HEK293 (cell line): ENCODE measurements at regions not wholly inside any gene's neighbourhood (a gene's known extent, or its start where the extent isn't known, plus 50 kb on each side); places are given as distances from the start of the nearest gene placed in this dataset.

ENCODE experiments used
- CTCF ChIA-PET: fragments of 350-600 bp; formaldehyde crosslinking; extraction: SDS; loops from one replicate; lab custom pipeline; 2021; ENCODE audit warnings: antibody characterized with exemption; lab: Yijun Ruan, JAX
- POLR2A ChIA-PET: fragments of 300-600 bp; formaldehyde crosslinking; extraction: SDS; loops from one replicate; lab custom pipeline; 2020; ENCODE audit warnings: antibody characterized with exemption, inconsistent platforms; lab: Yijun Ruan, JAX
- H3K27ac ChIP-seq: fragments of 200-500 bp; sonication (Bioruptor generic); 2 replicates; pipeline ENCODE4 v1.5.1; 2014; ENCODE audit warnings: low read depth, low read length, control low read depth, inconsistent platforms; ENCODE audit errors: extremely low read depth
- H3K36me3 ChIP-seq, 2 experiments: fragments of 200-500 bp in 1 of 2; sonication (Bioruptor generic) in 1 of 2; 1 replicate in 1 of 2; 2 replicates in 1 of 2; pipeline ENCODE4 v1.5.1; 2014 to 2017; ENCODE audit warnings: inconsistent platforms in 2 of 2, low read length in 2 of 2; ENCODE audit not compliant: control insufficient read depth in 2 of 2, insufficient read depth in 1 of 2
- H3K4me1 ChIP-seq: fragments of 200-500 bp; sonication (Bioruptor generic); 2 replicates; pipeline ENCODE4 v1.5.1; 2014; ENCODE audit warnings: mild to moderate bottlenecking, low read length, inconsistent platforms; ENCODE audit not compliant: control insufficient read depth, insufficient read depth
- H3K4me3 ChIP-seq: 2 replicates; pipeline ENCODE4 v1.5.1; 2011; ENCODE audit warnings: low read depth, mild to moderate bottlenecking, control low read depth, low read length, moderate library complexity
- H3K9me3 ChIP-seq: fragments of 200-500 bp; sonication (Bioruptor generic); 2 replicates; pipeline ENCODE4 v1.5.1; 2014; ENCODE audit warnings: low read depth, low read length, inconsistent platforms; ENCODE audit not compliant: control insufficient read depth, insufficient read depth
- FEZF1 ChIP-seq: fragments of 450-650 bp; formaldehyde crosslinking; IDR thresholded peaks from 2 replicates; pipeline ENCODE4 v1.5.1; 2016; ENCODE audit warnings: missing biosample characterization, missing genetic modification characterization
- HOXD13 ChIP-seq: sonication (generic); formaldehyde crosslinking; IDR thresholded peaks from 2 replicates; pipeline ENCODE4 v1.8.0; 2022; ENCODE audit warnings: missing genetic modification reagents, borderline replicate concordance
- MEIS1 ChIP-seq: sonication (generic); formaldehyde crosslinking; IDR thresholded peaks from 2 replicates; pipeline ENCODE4 v1.8.1; 2022; ENCODE audit warnings: missing genetic modification reagents, mild to moderate bottlenecking, borderline replicate concordance
- OVOL3 ChIP-seq: fragments of 450-650 bp; formaldehyde crosslinking; IDR thresholded peaks from 2 replicates; pipeline ENCODE4 v1.5.1; 2016; ENCODE audit warnings: missing biosample characterization, missing genetic modification characterization
- PATZ1 ChIP-seq: fragments of 450-650 bp; formaldehyde crosslinking; IDR thresholded peaks from 2 replicates; pipeline ENCODE4 v1.5.1; 2016; ENCODE audit warnings: missing biosample characterization, missing genetic modification characterization
- SALL2 ChIP-seq: fragments of 450-650 bp; formaldehyde crosslinking; IDR thresholded peaks from 2 replicates; pipeline ENCODE4 v1.5.0; 2017; ENCODE audit warnings: missing biosample characterization, mild to moderate bottlenecking, missing genetic modification characterization, borderline replicate concordance
- SETDB1 ChIP-seq: IDR thresholded peaks from one replicate; pipeline ENCODE4 v1.6.1; 2017; ENCODE audit warnings: mild to moderate bottlenecking, low read length, moderate library complexity, mixed read lengths; ENCODE audit not compliant: insufficient read length
- SP3 ChIP-seq: fragments of 450-650 bp; formaldehyde crosslinking; IDR thresholded peaks from 2 replicates; pipeline ENCODE4 v1.5.1; 2016; ENCODE audit warnings: missing biosample characterization, missing genetic modification characterization
- YY1 ChIP-seq: fragments of 450-650 bp; formaldehyde crosslinking; IDR thresholded peaks from 2 replicates; pipeline ENCODE4 v1.5.1; 2018; ENCODE audit warnings: missing biosample characterization, missing genetic modification characterization
- YY2 ChIP-seq: fragments of 450-650 bp; formaldehyde crosslinking; IDR thresholded peaks from 2 replicates; pipeline ENCODE4 v1.5.1; 2016; ENCODE audit warnings: missing biosample characterization, missing genetic modification characterization
- ZBTB48 ChIP-seq: fragments of 450-650 bp; formaldehyde crosslinking; IDR thresholded peaks from 2 replicates; pipeline ENCODE4 v1.5.1; 2016; ENCODE audit warnings: missing biosample characterization, missing genetic modification characterization
- ZBTB8A ChIP-seq: fragments of 450-650 bp; formaldehyde crosslinking; IDR thresholded peaks from 2 replicates; pipeline ENCODE4 v1.5.1; 2016; ENCODE audit warnings: missing biosample characterization, missing genetic modification characterization
- ZFP3 ChIP-seq: fragments of 450-650 bp; formaldehyde crosslinking; IDR thresholded peaks from 2 replicates; pipeline ENCODE4 v1.5.1; 2016; ENCODE audit warnings: low read depth, missing biosample characterization, missing genetic modification characterization
- ZIC2 ChIP-seq: fragments of 450-650 bp; formaldehyde crosslinking; IDR thresholded peaks from 2 replicates; pipeline ENCODE4 v1.5.1; 2016; ENCODE audit warnings: missing biosample characterization, missing genetic modification characterization
- ZNF10 ChIP-seq: fragments of 450-650 bp; formaldehyde crosslinking; IDR thresholded peaks from 2 replicates; pipeline ENCODE4 v1.5.1; 2017; ENCODE audit warnings: missing biosample characterization, missing genetic modification characterization
- ZNF114 ChIP-seq: fragments of 450-650 bp; formaldehyde crosslinking; IDR thresholded peaks from 2 replicates; pipeline ENCODE4 v1.5.0; 2017; ENCODE audit warnings: missing biosample characterization, missing genetic modification characterization
- ZNF157 ChIP-seq: fragments of 450-650 bp; formaldehyde crosslinking; IDR thresholded peaks from 2 replicates; pipeline ENCODE4 v1.5.1; 2016; ENCODE audit warnings: missing biosample characterization, missing genetic modification characterization
- ZNF24 ChIP-seq: fragments of 450-650 bp; formaldehyde crosslinking; IDR thresholded peaks from 2 replicates; pipeline ENCODE4 v1.5.1; 2016; ENCODE audit warnings: missing biosample characterization, missing genetic modification characterization
- ZNF354C ChIP-seq: fragments of 450-650 bp; formaldehyde crosslinking; IDR thresholded peaks from 2 replicates; pipeline ENCODE4 v1.5.1; 2016; ENCODE audit warnings: missing biosample characterization, missing genetic modification characterization, low read depth, borderline replicate concordance
- ZNF426 ChIP-seq: fragments of 450-650 bp; formaldehyde crosslinking; IDR thresholded peaks from 2 replicates; pipeline ENCODE4 v1.5.1; 2017; ENCODE audit warnings: missing biosample characterization, missing genetic modification characterization, mild to moderate bottlenecking, inconsistent platforms, moderate library complexity
- ZNF514 ChIP-seq: fragments of 450-650 bp; formaldehyde crosslinking; IDR thresholded peaks from 2 replicates; pipeline ENCODE4 v1.5.1; 2016; ENCODE audit warnings: missing biosample characterization, missing genetic modification characterization
- ZNF571 ChIP-seq: fragments of 450-650 bp; formaldehyde crosslinking; IDR thresholded peaks from 2 replicates; pipeline ENCODE4 v1.5.0; 2017; ENCODE audit warnings: missing biosample characterization, missing genetic modification characterization
- ZXDB ChIP-seq: fragments of 450-650 bp; formaldehyde crosslinking; IDR thresholded peaks from 2 replicates; pipeline ENCODE4 v1.5.1; 2016; ENCODE audit warnings: missing biosample characterization, missing genetic modification characterization
- TF ChIP-seq, protein P1 (sequence below): fragments of 450-650 bp; formaldehyde crosslinking; IDR thresholded peaks from 2 replicates; pipeline ENCODE4 v1.5.1; 2016; ENCODE audit warnings: missing biosample characterization, missing genetic modification characterization, low read depth
- TF ChIP-seq, protein P2 (sequence below): fragments of 450-650 bp; formaldehyde crosslinking; IDR thresholded peaks from 2 replicates; pipeline ENCODE4 v1.5.1; 2016; ENCODE audit warnings: missing biosample characterization, missing genetic modification characterization
- TF ChIP-seq, protein P3 (sequence below): fragments of 450-650 bp; formaldehyde crosslinking; conservative IDR thresholded peaks from 2 replicates; pipeline ENCODE4 v1.5.1; 2016; ENCODE audit warnings: low read depth, missing biosample characterization, missing genetic modification characterization

DNA sequence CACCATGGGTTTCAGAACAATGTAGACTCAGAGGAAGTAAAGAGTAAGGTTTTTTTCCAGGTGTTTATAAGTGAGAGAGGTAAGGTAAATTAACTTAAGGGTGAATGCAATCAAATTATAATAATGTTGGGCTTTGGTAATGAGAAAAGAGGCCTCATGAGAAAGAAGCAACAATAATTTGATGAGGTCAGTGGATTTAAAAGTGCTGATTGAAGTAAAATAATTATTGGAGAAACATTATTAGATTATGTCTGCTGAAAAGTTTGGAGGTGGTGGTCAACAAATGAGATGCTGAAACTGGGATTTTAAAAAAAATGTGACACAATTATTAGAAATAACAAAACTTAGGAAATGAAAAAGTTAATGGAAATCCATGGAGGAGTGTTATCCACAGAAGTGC lies 187.4 kb upstream of the BRINP3 start:
- Histone ChIP-seq H3K4me3 (no peak overlapping the region), H3K9me3 (no peaks in the 10 kb centered on the region), H3K27ac (no peak overlapping the region), H3K4me1 (no peaks in the 10 kb centered on the region), H3K36me3 (no peaks in the 10 kb centered on the region)
- CTCF ChIA-PET, result no interaction called here
- POLR2A ChIA-PET, result no interaction called here
- TF ChIP-seq PATZ1 (tag by site-specific recombination), result no peak
- no peak for TF ChIP-seq ZBTB8A (tag by site-specific recombination)
- no peak for TF ChIP-seq MEIS1 (CRISPR knock-in tag)
- no peak for TF ChIP-seq FEZF1 (tag by site-specific recombination)
- no peak for TF ChIP-seq ZNF24
- no peak for TF ChIP-seq HOXD13
- TF ChIP-seq ZNF114 (tag by site-specific recombination), result no peak
- TF ChIP-seq ZIC2 (tag by site-specific recombination), result no peak
- TF ChIP-seq ZNF571 (tag by site-specific recombination), result no peak
- no peak for TF ChIP-seq SP3 (tag by site-specific recombination)
- no peak for TF ChIP-seq ZFP3 (tag by site-specific recombination)
- no peak for TF ChIP-seq SALL2 (tag by site-specific recombination)
- TF ChIP-seq OVOL3 (tag by site-specific recombination), result no peak
- TF ChIP-seq, protein P1, sequence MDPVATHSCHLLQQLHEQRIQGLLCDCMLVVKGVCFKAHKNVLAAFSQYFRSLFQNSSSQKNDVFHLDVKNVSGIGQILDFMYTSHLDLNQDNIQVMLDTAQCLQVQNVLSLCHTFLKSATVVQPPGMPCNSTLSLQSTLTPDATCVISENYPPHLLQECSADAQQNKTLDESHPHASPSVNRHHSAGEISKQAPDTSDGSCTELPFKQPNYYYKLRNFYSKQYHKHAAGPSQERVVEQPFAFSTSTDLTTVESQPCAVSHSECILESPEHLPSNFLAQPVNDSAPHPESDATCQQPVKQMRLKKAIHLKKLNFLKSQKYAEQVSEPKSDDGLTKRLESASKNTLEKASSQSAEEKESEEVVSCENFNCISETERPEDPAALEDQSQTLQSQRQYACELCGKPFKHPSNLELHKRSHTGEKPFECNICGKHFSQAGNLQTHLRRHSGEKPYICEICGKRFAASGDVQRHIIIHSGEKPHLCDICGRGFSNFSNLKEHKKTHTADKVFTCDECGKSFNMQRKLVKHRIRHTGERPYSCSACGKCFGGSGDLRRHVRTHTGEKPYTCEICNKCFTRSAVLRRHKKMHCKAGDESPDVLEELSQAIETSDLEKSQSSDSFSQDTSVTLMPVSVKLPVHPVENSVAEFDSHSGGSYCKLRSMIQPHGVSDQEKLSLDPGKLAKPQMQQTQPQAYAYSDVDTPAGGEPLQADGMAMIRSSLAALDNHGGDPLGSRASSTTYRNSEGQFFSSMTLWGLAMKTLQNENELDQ (tag by site-specific recombination), result no peak
- no peak for TF ChIP-seq SETDB1
- no peak for TF ChIP-seq ZNF10 (tag by site-specific recombination)
- TF ChIP-seq YY2 (tag by site-specific recombination), result no peak
- no peak for TF ChIP-seq ZNF426 (tag by site-specific recombination)

DNA sequence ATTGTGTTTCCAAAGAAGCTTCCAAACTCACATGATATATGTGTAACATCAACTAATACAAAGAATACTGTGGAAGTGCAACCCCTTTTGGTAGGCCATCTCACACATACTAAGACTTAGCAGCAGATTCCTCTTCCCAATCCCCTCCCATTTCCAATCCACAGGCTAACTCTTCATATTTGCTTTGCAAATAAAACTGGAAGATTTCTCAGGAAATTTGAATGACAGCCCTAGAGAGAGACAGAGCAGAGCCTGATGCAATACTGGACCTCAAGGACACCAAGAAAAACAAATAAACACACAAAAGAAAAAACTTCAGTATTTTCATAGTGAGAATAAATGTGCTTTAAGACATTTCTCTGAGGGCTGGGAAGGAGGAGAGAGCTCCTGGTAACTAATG lies 190.2 kb upstream of the BRINP3 start:
- H3K27ac ChIP-seq, result no peak overlapping the region
- POLR2A ChIA-PET, result no interaction called here
- H3K4me3 ChIP-seq, result no peak overlapping the region
- H3K4me1 ChIP-seq, result no peaks in the 10 kb centered on the region
- H3K36me3 ChIP-seq, result no peaks in the 10 kb centered on the region
- CTCF ChIA-PET, result no interaction called here
- H3K9me3 ChIP-seq, result no peaks in the 10 kb centered on the region
- no peak for TF ChIP-seq YY1
- TF ChIP-seq ZNF514 (tag by site-specific recombination), result no peak
- TF ChIP-seq, protein P2, sequence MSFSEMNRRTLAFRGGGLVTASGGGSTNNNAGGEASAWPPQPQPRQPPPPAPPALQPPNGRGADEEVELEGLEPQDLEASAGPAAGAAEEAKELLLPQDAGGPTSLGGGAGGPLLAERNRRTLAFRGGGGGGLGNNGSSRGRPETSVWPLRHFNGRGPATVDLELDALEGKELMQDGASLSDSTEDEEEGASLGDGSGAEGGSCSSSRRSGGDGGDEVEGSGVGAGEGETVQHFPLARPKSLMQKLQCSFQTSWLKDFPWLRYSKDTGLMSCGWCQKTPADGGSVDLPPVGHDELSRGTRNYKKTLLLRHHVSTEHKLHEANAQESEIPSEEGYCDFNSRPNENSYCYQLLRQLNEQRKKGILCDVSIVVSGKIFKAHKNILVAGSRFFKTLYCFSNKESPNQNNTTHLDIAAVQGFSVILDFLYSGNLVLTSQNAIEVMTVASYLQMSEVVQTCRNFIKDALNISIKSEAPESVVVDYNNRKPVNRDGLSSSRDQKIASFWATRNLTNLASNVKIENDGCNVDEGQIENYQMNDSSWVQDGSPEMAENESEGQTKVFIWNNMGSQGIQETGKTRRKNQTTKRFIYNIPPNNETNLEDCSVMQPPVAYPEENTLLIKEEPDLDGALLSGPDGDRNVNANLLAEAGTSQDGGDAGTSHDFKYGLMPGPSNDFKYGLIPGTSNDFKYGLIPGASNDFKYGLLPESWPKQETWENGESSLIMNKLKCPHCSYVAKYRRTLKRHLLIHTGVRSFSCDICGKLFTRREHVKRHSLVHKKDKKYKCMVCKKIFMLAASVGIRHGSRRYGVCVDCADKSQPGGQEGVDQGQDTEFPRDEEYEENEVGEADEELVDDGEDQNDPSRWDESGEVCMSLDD (tag by site-specific recombination), result no peak
- no peak for TF ChIP-seq ZNF157
- TF ChIP-seq, protein P3, sequence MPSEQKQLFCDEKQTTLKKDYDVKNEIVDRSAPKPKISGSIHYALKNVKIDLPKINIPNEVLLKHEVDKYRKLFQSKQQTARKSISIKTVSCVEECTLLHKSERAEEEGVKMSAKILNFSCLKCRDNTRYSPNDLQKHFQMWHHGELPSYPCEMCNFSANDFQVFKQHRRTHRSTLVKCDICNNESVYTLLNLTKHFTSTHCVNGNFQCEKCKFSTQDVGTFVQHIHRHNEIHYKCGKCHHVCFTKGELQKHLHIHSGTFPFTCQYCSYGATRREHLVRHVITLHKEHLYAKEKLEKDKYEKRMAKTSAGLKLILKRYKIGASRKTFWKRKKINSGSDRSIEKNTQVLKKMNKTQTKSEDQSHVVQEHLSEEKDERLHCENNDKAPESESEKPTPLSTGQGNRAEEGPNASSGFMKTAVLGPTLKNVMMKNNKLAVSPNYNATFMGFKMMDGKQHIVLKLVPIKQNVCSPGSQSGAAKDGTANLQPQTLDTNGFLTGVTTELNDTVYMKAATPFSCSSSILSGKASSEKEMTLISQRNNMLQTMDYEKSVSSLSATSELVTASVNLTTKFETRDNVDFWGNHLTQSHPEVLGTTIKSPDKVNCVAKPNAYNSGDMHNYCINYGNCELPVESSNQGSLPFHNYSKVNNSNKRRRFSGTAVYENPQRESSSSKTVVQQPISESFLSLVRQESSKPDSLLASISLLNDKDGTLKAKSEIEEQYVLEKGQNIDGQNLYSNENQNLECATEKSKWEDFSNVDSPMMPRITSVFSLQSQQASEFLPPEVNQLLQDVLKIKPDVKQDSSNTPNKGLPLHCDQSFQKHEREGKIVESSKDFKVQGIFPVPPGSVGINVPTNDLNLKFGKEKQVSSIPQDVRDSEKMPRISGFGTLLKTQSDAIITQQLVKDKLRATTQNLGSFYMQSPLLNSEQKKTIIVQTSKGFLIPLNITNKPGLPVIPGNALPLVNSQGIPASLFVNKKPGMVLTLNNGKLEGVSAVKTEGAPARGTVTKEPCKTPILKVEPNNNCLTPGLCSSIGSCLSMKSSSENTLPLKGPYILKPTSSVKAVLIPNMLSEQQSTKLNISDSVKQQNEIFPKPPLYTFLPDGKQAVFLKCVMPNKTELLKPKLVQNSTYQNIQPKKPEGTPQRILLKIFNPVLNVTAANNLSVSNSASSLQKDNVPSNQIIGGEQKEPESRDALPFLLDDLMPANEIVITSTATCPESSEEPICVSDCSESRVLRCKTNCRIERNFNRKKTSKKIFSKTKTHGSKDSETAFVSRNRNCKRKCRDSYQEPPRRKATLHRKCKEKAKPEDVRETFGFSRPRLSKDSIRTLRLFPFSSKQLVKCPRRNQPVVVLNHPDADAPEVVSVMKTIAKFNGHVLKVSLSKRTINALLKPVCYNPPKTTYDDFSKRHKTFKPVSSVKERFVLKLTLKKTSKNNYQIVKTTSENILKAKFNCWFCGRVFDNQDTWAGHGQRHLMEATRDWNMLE (tag by site-specific recombination), result no peak
- no peak for TF ChIP-seq ZBTB48 (tag by site-specific recombination)
- no peak for TF ChIP-seq ZXDB (tag by site-specific recombination)
- TF ChIP-seq ZNF354C (tag by site-specific recombination), result no peak
